OCI-LY3 (cell line): ENCODE measurements at regions not wholly inside any gene's neighbourhood (a gene's known extent, or its start where the extent isn't known, plus 50 kb on each side); places are given as distances from the start of the nearest gene placed in this dataset.

Experiments
- H2AFZ ChIP-seq: fragments of 200-600, 300-600 bp; shearing (Covaris generic); 2 replicates; pipeline ENCODE4 v1.6.0; 2014; ENCODE audit warnings: antibody characterized with exemption, low read depth, low read length
- H3K27ac ChIP-seq: fragments of 200-600, 300-600 bp; sonication (generic); 2 replicates; pipeline ENCODE4 v1.5.1; 2014; ENCODE audit warnings: mild to moderate bottlenecking, low read length, moderate library complexity, mixed read lengths
- H3K27me3 ChIP-seq: fragments of 200-600, 300-600 bp; sonication (generic); 2 replicates; pipeline ENCODE4 v1.6.1; 2014; ENCODE audit warnings: low read depth, low read length, mixed read lengths
- H3K36me3 ChIP-seq: fragments of 200-600, 300-600 bp; sonication (generic); replicated peaks from 2 replicates; pipeline ENCODE3; 2014; ENCODE audit warnings: low read depth, low read length, mixed read lengths
- H3K4me1 ChIP-seq: fragments of 300-600, 200-600 bp; sonication (generic); 2 replicates; pipeline ENCODE4 v1.6.1; 2014; ENCODE audit warnings: low read length, mixed read lengths
- H3K4me2 ChIP-seq: fragments of 200-600, 300-600 bp; sonication (generic); 2 replicates; pipeline ENCODE4 v1.6.1; 2014; ENCODE audit warnings: low read length, mixed read lengths
- H3K4me3 ChIP-seq: fragments of 300-600, 200-600 bp; sonication (generic); 2 replicates; pipeline ENCODE4 v1.5.1; 2014; ENCODE audit warnings: antibody characterized with exemption, mild to moderate bottlenecking, low read length, moderate library complexity
- H3K79me2 ChIP-seq: fragments of 300-600, 200-600 bp; shearing (Covaris generic); 2 replicates; pipeline ENCODE4 v1.6.1; 2014; ENCODE audit warnings: mild to moderate bottlenecking, low read length, mixed read lengths
- H3K9ac ChIP-seq: fragments of 300-600, 200-600 bp; shearing (Covaris generic); 2 replicates; pipeline ENCODE4 v1.6.0; 2014; ENCODE audit warnings: mild to moderate bottlenecking, low read length, moderate library complexity
- H3K9me3 ChIP-seq: fragments of 200-600, 300-600 bp; shearing (Covaris generic); 2 replicates; pipeline ENCODE4 v1.6.1; 2014; ENCODE audit warnings: low read length, mixed read lengths; ENCODE audit not compliant: insufficient read depth
- H4K20me1 ChIP-seq: fragments of 200-600, 300-600 bp; sonication (generic); 2 replicates; pipeline ENCODE4 v1.6.1; 2016; ENCODE audit warnings: low read length, mixed read lengths; ENCODE audit not compliant: insufficient read depth
- EZH2phosphoT487 ChIP-seq: fragments of 200-600 bp; shearing (Covaris generic); IDR thresholded peaks from 2 replicates; pipeline ENCODE4 v1.6.1; 2018; ENCODE audit warnings: antibody characterized with exemption, mixed run types, low read depth
- TF ChIP-seq, protein P1 (sequence below): fragments of 200-600, 300-600 bp; sonication (generic); IDR thresholded peaks from 2 replicates; pipeline ENCODE4 v1.5.1; 2014; ENCODE audit warnings: antibody characterized with exemption, low read length, low read depth

GRCh38 chr12:46506198-46506597 is 133.6 kb upstream of the SLC38A2 start:
- Histone ChIP-seq H2AFZ (no peak overlapping the region), H3K79me2 (no peaks in the 10 kb centered on the region), H3K4me2 (no peak overlapping the region), H3K36me3 (peaks cover 21% of the 10 kb centered on the region), H3K4me3 (no peak overlapping the region), H4K20me1 (no peaks in the 10 kb centered on the region), H3K9me3 (peaks cover 19% of the 10 kb centered on the region), H3K4me1 (no peaks in the 10 kb centered on the region), H3K27me3 (no peaks in the 10 kb centered on the region), H3K27ac (no peak overlapping the region), H3K9ac (no peak overlapping the region)
- no peak for TF ChIP-seq EZH2phosphoT487
- TF ChIP-seq, protein P1, sequence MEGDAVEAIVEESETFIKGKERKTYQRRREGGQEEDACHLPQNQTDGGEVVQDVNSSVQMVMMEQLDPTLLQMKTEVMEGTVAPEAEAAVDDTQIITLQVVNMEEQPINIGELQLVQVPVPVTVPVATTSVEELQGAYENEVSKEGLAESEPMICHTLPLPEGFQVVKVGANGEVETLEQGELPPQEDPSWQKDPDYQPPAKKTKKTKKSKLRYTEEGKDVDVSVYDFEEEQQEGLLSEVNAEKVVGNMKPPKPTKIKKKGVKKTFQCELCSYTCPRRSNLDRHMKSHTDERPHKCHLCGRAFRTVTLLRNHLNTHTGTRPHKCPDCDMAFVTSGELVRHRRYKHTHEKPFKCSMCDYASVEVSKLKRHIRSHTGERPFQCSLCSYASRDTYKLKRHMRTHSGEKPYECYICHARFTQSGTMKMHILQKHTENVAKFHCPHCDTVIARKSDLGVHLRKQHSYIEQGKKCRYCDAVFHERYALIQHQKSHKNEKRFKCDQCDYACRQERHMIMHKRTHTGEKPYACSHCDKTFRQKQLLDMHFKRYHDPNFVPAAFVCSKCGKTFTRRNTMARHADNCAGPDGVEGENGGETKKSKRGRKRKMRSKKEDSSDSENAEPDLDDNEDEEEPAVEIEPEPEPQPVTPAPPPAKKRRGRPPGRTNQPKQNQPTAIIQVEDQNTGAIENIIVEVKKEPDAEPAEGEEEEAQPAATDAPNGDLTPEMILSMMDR: no peak

DNA sequence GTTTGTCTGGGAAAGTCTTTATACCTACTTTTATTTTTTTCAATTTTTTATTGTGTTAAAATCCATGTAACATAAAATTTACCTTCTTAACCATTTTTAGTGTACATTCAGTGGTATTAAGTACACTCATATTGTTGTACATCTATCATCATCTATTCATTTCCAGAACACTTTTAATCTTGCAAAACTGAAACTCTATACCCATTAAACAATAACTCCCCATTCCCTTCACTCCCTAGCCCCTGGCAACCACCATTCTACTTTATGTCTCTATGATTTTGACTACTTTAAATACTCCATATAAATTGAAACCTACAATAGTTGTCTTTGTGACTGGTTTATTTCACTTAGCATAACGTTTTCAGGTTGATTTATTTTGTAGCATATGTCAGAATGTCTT is 131.9 kb upstream of the SLC38A2 start:
- peaks cover 19% of the 10 kb centered on the region for H3K9me3 ChIP-seq

GRCh38 chr12:46503637-46504175 is 131.1 kb upstream of the SLC38A2 start:
- Histone ChIP-seq H3K27ac (no peak overlapping the region), H3K79me2 (no peaks in the 10 kb centered on the region), H3K27me3 (no peaks in the 10 kb centered on the region), H3K9ac (no peak overlapping the region), H3K36me3 (peaks cover 27% of the 10 kb centered on the region), H3K9me3 (peaks cover 19% of the 10 kb centered on the region), H3K4me2 (no peak overlapping the region), H3K4me3 (no peak overlapping the region), H3K4me1 (no peaks in the 10 kb centered on the region), H4K20me1 (no peaks in the 10 kb centered on the region), H2AFZ (no peak overlapping the region)
- TF ChIP-seq EZH2phosphoT487: no peak
- TF ChIP-seq, protein P1: no peak

More for the DNA sequence above, 131.9 kb upstream of the SLC38A2 start:
- Histone ChIP-seq H3K4me3 (no peak overlapping the region), H3K9ac (no peak overlapping the region), H3K27me3 (no peaks in the 10 kb centered on the region), H3K4me1 (no peaks in the 10 kb centered on the region), H3K27ac (no peak overlapping the region), H3K79me2 (no peaks in the 10 kb centered on the region), H3K4me2 (no peak overlapping the region), H2AFZ (no peak overlapping the region), H4K20me1 (no peaks in the 10 kb centered on the region), H3K36me3 (peaks cover 27% of the 10 kb centered on the region)
- TF ChIP-seq EZH2phosphoT487: no peak
- TF ChIP-seq, protein P1: no peak

GRCh38 chr12:46500673-46501072 is 128.1 kb upstream of the SLC38A2 start:
- no peak overlapping the region for H3K4me3 ChIP-seq
- H3K79me2 ChIP-seq: no peaks in the 10 kb centered on the region
- no peaks in the 10 kb centered on the region for H4K20me1 ChIP-seq
- H3K27me3 ChIP-seq: no peaks in the 10 kb centered on the region
- no peak overlapping the region for H3K4me2 ChIP-seq
- H3K27ac ChIP-seq: no peak overlapping the region
- H2AFZ ChIP-seq: no peak overlapping the region
- no peak overlapping the region for H3K9ac ChIP-seq
- peaks cover 7% of the 10 kb centered on the region for H3K9me3 ChIP-seq
- H3K4me1 ChIP-seq: no peaks in the 10 kb centered on the region
- no peak for TF ChIP-seq EZH2phosphoT487
- TF ChIP-seq, protein P1: no peak
- H3K36me3 ChIP-seq: peaks cover 5% of the 10 kb centered on the region
